Activated naive CD8-positive, alpha-beta T cell treated with anti-CD3 and anti-CD28 coated beads for 36 hours (primary cell): ENCODE measurements at regions not wholly inside any gene's neighbourhood (a gene's known extent, or its start where the extent isn't known, plus 50 kb on each side); places are given as distances from the start of the nearest gene placed in this dataset.
"Not testable (repeated sequence)": the region's sequence is repeated elsewhere in the genome, so short reads cannot be mapped to it uniquely, and the experiment has no call there.

Experiments used
- DNase-seq: peaks from one replicate; pipeline ENCODE4 v3.0.0; 2021
- H3K27ac Mint-ChIP-seq: one replicate; pipeline ENCODE4 v1.8.0; 2022; ENCODE audit warnings: mild to moderate bottlenecking, moderate library complexity, mixed read lengths
- H3K27me3 Mint-ChIP-seq: one replicate; pipeline ENCODE4 v1.8.0; 2022; ENCODE audit warnings: mild to moderate bottlenecking, mixed read lengths
- H3K36me3 Mint-ChIP-seq: one replicate; pipeline ENCODE4 v1.8.0; 2021; ENCODE audit warnings: mild to moderate bottlenecking, mixed read lengths
- H3K4me1 Mint-ChIP-seq: one replicate; pipeline ENCODE4 v1.8.0; 2021; ENCODE audit warnings: mixed read lengths
- H3K4me3 Mint-ChIP-seq: one replicate; pipeline ENCODE4 v1.8.0; 2022; ENCODE audit warnings: mild to moderate bottlenecking, moderate library complexity, mixed read lengths
- H3K9me3 Mint-ChIP-seq: one replicate; pipeline ENCODE4 v1.8.0; 2022; ENCODE audit warnings: mixed read lengths

GRCh38 chr4:164108971-164109370, 614.5 kb downstream of the TMA16 start:
- Mint-ChIP-seq H3K4me3 (no peak overlapping the region), H3K36me3 (no peaks in the 10 kb centered on the region), H3K4me1 (no peaks in the 10 kb centered on the region), H3K9me3 (no peaks in the 10 kb centered on the region), H3K27ac (no peak overlapping the region), H3K27me3 (no peaks in the 10 kb centered on the region)
- no peak for DNase-seq

- Mint-ChIP-seq H3K36me3 (no peaks in the 10 kb centered on the region), H3K27ac (no peak overlapping the region), H3K4me1 (no peaks in the 10 kb centered on the region), H3K9me3 (no peaks in the 10 kb centered on the region), H3K4me3 (no peak overlapping the region), H3K27me3 (no peaks in the 10 kb centered on the region)
- DNase-seq = no peak
These were observed 615.0 kb downstream of the TMA16 start for GRCh38 chr4:164109503-164109902.

- no peak overlapping the region for H3K27ac Mint-ChIP-seq
- H3K27me3 Mint-ChIP-seq = no peaks in the 10 kb centered on the region
- H3K4me1 Mint-ChIP-seq = no peaks in the 10 kb centered on the region
- H3K4me3 Mint-ChIP-seq = no peak overlapping the region
- no peaks in the 10 kb centered on the region for H3K36me3 Mint-ChIP-seq
- no peak for DNase-seq
- no peaks in the 10 kb centered on the region for H3K9me3 Mint-ChIP-seq
These were observed 620.7 kb downstream of the TMA16 start for GRCh38 chr4:164115236-164115635.

- DNase-seq = no peak
- Mint-ChIP-seq H3K4me3 (no peak overlapping the region), H3K27ac (no peak overlapping the region), H3K9me3 (peaks cover 5% of the 10 kb centered on the region), H3K36me3 (no peaks in the 10 kb centered on the region), H3K4me1 (no peaks in the 10 kb centered on the region), H3K27me3 (no peaks in the 10 kb centered on the region)
These were observed 621.8 kb downstream of the TMA16 start for GRCh38 chr4:164116286-164116685.

GRCh38 chr4:164134388-164134787, 619.5 kb upstream of the SMIM31 start:
- H3K4me3 Mint-ChIP-seq = no peak overlapping the region
- no peaks in the 10 kb centered on the region for H3K27me3 Mint-ChIP-seq
- no peak overlapping the region for H3K27ac Mint-ChIP-seq
- H3K4me1 Mint-ChIP-seq = no peaks in the 10 kb centered on the region
- no peak for DNase-seq
- H3K36me3 Mint-ChIP-seq = no peaks in the 10 kb centered on the region
- H3K9me3 Mint-ChIP-seq = peaks cover 1% of the 10 kb centered on the region

GRCh38 chr4:164136180-164136616, 617.7 kb upstream of the SMIM31 start:
- Mint-ChIP-seq H3K27me3 (no peaks in the 10 kb centered on the region), H3K4me3 (no peak overlapping the region), H3K9me3 (peaks cover 1% of the 10 kb centered on the region), H3K4me1 (no peaks in the 10 kb centered on the region), H3K36me3 (no peaks in the 10 kb centered on the region), H3K27ac (no peak overlapping the region)
- DNase-seq = no peak

GRCh38 chr4:164138521-164138920, 615.4 kb upstream of the SMIM31 start:
- no peaks in the 10 kb centered on the region for H3K27me3 Mint-ChIP-seq

GRCh38 chr4:164139291-164139690, 614.6 kb upstream of the SMIM31 start:
- Mint-ChIP-seq H3K27me3 (no peaks in the 10 kb centered on the region), H3K4me3 (no peak overlapping the region), H3K36me3 (no peaks in the 10 kb centered on the region), H3K9me3 (peaks cover 1% of the 10 kb centered on the region), H3K4me1 (no peaks in the 10 kb centered on the region), H3K27ac (no peak overlapping the region)
- DNase-seq = no peak

More at GRCh38 chr4:164138521-164138920, 615.4 kb upstream of the SMIM31 start:
- Mint-ChIP-seq H3K27ac (no peak overlapping the region), H3K4me3 (no peak overlapping the region), H3K36me3 (no peaks in the 10 kb centered on the region), H3K9me3 (peaks cover 1% of the 10 kb centered on the region), H3K4me1 (no peaks in the 10 kb centered on the region)
- DNase-seq = no peak

- not testable (repeated sequence) for H3K9me3 Mint-ChIP-seq, H3K36me3 Mint-ChIP-seq, H3K27ac Mint-ChIP-seq, H3K4me1 Mint-ChIP-seq, H3K27me3 Mint-ChIP-seq, H3K4me3 Mint-ChIP-seq, DNase-seq
These were observed 612.1 kb upstream of the SMIM31 start for GRCh38 chr4:164141755-164142375.

- Mint-ChIP-seq H3K27ac (no peak overlapping the region), H3K4me1 (no peaks in the 10 kb centered on the region), H3K27me3 (no peaks in the 10 kb centered on the region), H3K4me3 (no peak overlapping the region), H3K9me3 (peaks cover 2% of the 10 kb centered on the region), H3K36me3 (no peaks in the 10 kb centered on the region)
- no peak for DNase-seq
These were observed 599.5 kb upstream of the SMIM31 start for GRCh38 chr4:164154416-164154815.

GRCh38 chr4:164169591-164169990, 584.3 kb upstream of the SMIM31 start:
- DNase-seq = no peak
- no peaks in the 10 kb centered on the region for H3K36me3 Mint-ChIP-seq
- peaks cover 4% of the 10 kb centered on the region for H3K9me3 Mint-ChIP-seq
- H3K4me1 Mint-ChIP-seq = no peaks in the 10 kb centered on the region
- H3K4me3 Mint-ChIP-seq = no peak overlapping the region
- no peaks in the 10 kb centered on the region for H3K27me3 Mint-ChIP-seq
- H3K27ac Mint-ChIP-seq = no peak overlapping the region

GRCh38 chr4:164177153-164177552, 576.8 kb upstream of the SMIM31 start:
- Mint-ChIP-seq H3K27ac (no peak overlapping the region), H3K9me3 (no peaks in the 10 kb centered on the region), H3K36me3 (no peaks in the 10 kb centered on the region), H3K4me1 (no peaks in the 10 kb centered on the region), H3K4me3 (no peak overlapping the region), H3K27me3 (no peaks in the 10 kb centered on the region)
- DNase-seq = no peak

- no peak overlapping the region for H3K27ac Mint-ChIP-seq
- H3K4me3 Mint-ChIP-seq = no peak overlapping the region
- no peak for DNase-seq
- H3K36me3 Mint-ChIP-seq = no peaks in the 10 kb centered on the region
- H3K9me3 Mint-ChIP-seq = no peaks in the 10 kb centered on the region
- no peaks in the 10 kb centered on the region for H3K4me1 Mint-ChIP-seq
- no peaks in the 10 kb centered on the region for H3K27me3 Mint-ChIP-seq
These were observed 576.2 kb upstream of the SMIM31 start for GRCh38 chr4:164177753-164178152.

- Mint-ChIP-seq H3K4me3 (no peak overlapping the region), H3K4me1 (no peaks in the 10 kb centered on the region), H3K27me3 (no peaks in the 10 kb centered on the region)
These were observed 565.7 kb upstream of the SMIM31 start for GRCh38 chr4:164188236-164188635.

GRCh38 chr4:164192844-164193243, 561.1 kb upstream of the SMIM31 start:
- Mint-ChIP-seq H3K4me3 (no peak overlapping the region), H3K27ac (no peak overlapping the region), H3K36me3 (no peaks in the 10 kb centered on the region), H3K9me3 (no peaks in the 10 kb centered on the region), H3K27me3 (no peaks in the 10 kb centered on the region), H3K4me1 (no peaks in the 10 kb centered on the region)
- DNase-seq = no peak

More at GRCh38 chr4:164188236-164188635, 565.7 kb upstream of the SMIM31 start:
- Mint-ChIP-seq H3K9me3 (no peaks in the 10 kb centered on the region), H3K27ac (no peak overlapping the region), H3K36me3 (no peaks in the 10 kb centered on the region)
- DNase-seq = no peak

- no peaks in the 10 kb centered on the region for H3K36me3 Mint-ChIP-seq
- H3K9me3 Mint-ChIP-seq = no peaks in the 10 kb centered on the region
- no peaks in the 10 kb centered on the region for H3K4me1 Mint-ChIP-seq
- no peak overlapping the region for H3K4me3 Mint-ChIP-seq
- no peaks in the 10 kb centered on the region for H3K27me3 Mint-ChIP-seq
- no peak for DNase-seq
- no peak overlapping the region for H3K27ac Mint-ChIP-seq
These were observed 560.3 kb upstream of the SMIM31 start for GRCh38 chr4:164193676-164194075.
